Natural killer cell treated with Interleukin-12 subunit alpha and Interleukin-12 subunit beta and Interleukin-15 and Interleukin-18, amount 100 ng/mL, for 72 hours (primary cell): ENCODE measurements at regions not wholly inside any gene's neighbourhood (a gene's known extent, or its start where the extent isn't known, plus 50 kb on each side); places are given as distances from the start of the nearest gene placed in this dataset.

Source experiments
- ATAC-seq, 2 donors: fragments of 150-1000 bp; cut with Tn5 transposase in 1 of 2; sonication (Bioruptor Pico), chemical (Tn5 transposase) in 1 of 2; 2 replicates each; pipeline ENCODE4 v1.10.0; 2021
- DNase-seq: peaks from one replicate; pipeline ENCODE4 v3.0.0; 2022; ENCODE audit warnings: low spot score
- H3K27ac Mint-ChIP-seq, 2 donors: 1 replicate in 1 of 2; 2 replicates in 1 of 2; pipeline ENCODE4 v1.8.0; 2022; ENCODE audit warnings: mixed read lengths in 2 of 2, mild to moderate bottlenecking in 1 of 2, moderate library complexity in 1 of 2
- H3K27me3 Mint-ChIP-seq, 2 donors: 1 replicate in 1 of 2; 2 replicates in 1 of 2; pipeline ENCODE4 v1.8.0; 2022; ENCODE audit warnings: mixed read lengths in 2 of 2
- H3K36me3 Mint-ChIP-seq: one replicate; pipeline ENCODE4 v1.8.0; 2022; ENCODE audit warnings: mixed read lengths
- H3K4me1 Mint-ChIP-seq, 2 donors: 1 replicate in 1 of 2; 2 replicates in 1 of 2; pipeline ENCODE4 v1.8.0; 2022; ENCODE audit warnings: low read depth in 2 of 2, mixed read lengths in 2 of 2, mild to moderate bottlenecking in 1 of 2
- H3K4me3 Mint-ChIP-seq: one replicate; pipeline ENCODE4 v1.8.0; 2022; ENCODE audit warnings: mixed read lengths
- H3K9me3 Mint-ChIP-seq: 2 replicates; pipeline ENCODE4 v1.8.0; 2022; ENCODE audit warnings: mixed read lengths

DNA sequence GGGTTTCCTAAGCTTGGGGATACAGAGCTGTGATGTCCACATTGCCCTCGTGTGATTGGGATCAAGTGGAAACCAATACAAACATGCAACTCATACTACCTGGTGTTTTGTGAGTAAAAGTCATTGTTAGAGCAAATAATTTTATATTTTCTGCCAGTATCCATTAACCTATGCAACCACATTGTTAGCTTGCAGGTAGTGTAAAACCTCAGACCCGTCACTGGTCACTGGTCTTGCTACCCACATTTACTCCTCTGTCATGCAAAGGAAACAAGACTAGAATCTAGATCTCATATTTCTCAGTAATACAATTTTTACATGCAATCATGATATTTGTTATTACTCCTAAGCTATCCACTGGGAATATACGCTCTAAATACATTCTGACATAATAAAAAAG, 324.3 kb upstream of the NDST4 start:
- ATAC-seq (no peak), DNase-seq (no peak)
- H3K4me3 Mint-ChIP-seq: no peak overlapping the region
- peaks cover 4% of the 10 kb centered on the region for H3K9me3 Mint-ChIP-seq
- H3K27me3 Mint-ChIP-seq: no peaks in the 10 kb centered on the region
- H3K4me1 Mint-ChIP-seq: no peaks in the 10 kb centered on the region
- H3K27ac Mint-ChIP-seq: no peak overlapping the region
- H3K36me3 Mint-ChIP-seq: no peaks in the 10 kb centered on the region

DNA sequence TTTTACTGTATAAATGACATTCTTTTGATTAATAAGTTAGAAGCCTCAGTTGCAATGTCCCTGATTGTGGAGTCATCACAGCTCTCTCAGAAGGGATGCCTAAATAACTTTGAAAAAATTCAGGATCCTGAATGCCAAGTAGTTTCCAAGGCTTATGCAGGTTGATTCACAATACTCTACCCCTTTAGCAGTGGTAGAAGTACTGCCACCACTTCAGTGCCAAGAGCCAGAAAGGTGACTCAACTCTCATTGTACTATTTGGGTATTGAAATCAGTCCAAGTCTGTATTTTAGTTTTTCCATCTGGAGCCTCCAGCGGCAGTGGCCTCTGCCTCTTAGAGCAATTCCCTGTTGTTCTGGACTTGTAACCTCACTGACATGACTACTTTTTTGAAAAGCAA, 320.1 kb upstream of the NDST4 start:
- Mint-ChIP-seq H3K4me3 (no peak overlapping the region), H3K27me3 (no peaks in the 10 kb centered on the region), H3K27ac (no peak overlapping the region), H3K4me1 (no peaks in the 10 kb centered on the region), H3K9me3 (no peaks in the 10 kb centered on the region), H3K36me3 (no peaks in the 10 kb centered on the region)
- DNase-seq: no peak
- ATAC-seq: no peak

DNA sequence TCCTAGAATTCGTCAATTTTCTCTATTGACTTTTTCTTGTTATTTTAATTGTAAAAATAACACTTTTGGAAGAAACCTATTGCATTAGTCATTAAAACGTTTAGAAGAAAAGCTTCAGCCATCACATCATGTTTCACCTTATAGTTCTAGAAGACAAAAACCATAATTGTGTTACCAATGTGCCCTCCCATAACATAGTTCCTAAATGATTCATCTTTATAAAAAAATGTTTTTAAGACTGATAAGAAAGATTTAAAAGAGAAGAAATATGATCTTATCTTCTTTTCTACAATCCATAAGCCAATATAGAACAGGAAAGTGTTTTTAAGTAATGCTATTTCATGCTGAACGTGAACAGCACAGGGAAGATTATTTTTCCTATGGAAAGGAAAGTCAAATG, 316.6 kb upstream of the NDST4 start:
- ATAC-seq (no peak), DNase-seq (no peak)
- H3K4me3 Mint-ChIP-seq: no peak overlapping the region
- H3K9me3 Mint-ChIP-seq: no peaks in the 10 kb centered on the region
- no peak overlapping the region for H3K27ac Mint-ChIP-seq
- no peaks in the 10 kb centered on the region for H3K27me3 Mint-ChIP-seq
- no peaks in the 10 kb centered on the region for H3K36me3 Mint-ChIP-seq
- no peaks in the 10 kb centered on the region for H3K4me1 Mint-ChIP-seq

- no peak for DNase-seq
- ATAC-seq: no peak
- no peak overlapping the region for H3K4me3 Mint-ChIP-seq
- no peaks in the 10 kb centered on the region for H3K9me3 Mint-ChIP-seq
- no peaks in the 10 kb centered on the region for H3K4me1 Mint-ChIP-seq
- H3K27me3 Mint-ChIP-seq: no peaks in the 10 kb centered on the region
- H3K36me3 Mint-ChIP-seq: no peaks in the 10 kb centered on the region
- H3K27ac Mint-ChIP-seq: no peak overlapping the region
These were observed 315.0 kb upstream of the NDST4 start for GRCh38 chr4:115428455-115428854.

DNA sequence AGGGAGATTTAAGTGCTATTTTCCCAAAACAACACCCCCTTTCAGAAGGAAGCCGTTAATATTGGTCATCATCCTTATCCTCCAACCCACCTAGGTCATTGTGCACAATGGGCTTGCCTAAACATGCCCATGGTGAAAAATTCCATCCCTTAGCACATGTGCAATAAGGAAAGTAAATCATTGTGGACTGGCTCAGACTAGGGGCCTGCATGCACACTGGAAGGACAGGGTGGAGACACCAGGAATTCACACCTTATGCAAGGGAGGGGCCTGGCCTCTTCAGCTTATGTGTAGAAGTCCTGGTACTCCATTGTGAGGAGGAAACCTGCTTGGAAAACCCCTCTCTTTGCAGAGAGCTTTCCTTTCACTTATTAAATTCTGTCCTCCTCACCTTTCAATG, 311.4 kb upstream of the NDST4 start:
- no peak for ATAC-seq

DNA sequence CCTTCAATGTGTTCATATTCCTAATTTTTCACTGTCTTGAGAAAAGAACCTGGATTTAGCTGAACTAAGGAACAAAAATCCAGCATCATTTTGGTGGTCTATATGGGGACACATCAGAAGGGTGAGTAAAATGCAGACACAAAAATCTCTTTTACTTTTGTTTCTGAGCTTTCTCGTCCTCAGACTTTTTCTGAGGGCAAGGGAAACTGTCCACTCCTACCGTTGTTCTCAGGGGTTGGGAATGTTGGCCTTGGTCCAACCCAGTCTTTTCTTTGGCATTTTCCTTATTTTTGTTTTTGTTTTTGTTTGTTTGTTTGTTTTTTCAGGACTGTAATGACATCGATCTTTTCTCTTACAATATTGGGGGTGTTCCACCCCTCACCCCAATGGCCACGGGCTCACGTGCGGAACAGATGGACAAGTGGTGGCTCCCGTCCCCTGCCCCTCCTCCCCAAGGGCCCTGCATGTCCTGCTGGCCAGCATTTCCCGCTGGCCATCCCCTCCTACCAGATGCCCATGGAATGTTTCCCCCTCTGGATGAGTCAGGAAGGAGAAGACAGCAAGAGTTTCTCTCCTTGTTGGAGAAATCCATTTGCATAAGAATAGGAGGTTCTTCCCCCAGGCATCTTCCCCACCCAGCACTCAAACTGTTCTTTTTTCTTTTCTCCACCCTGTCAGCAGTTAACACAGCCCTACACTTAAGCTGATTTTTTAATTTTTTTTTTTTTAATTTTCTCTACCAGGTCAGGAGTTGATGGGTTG, 305.4 kb upstream of the NDST4 start:
- DNase-seq: no peak
- no peak overlapping the region for H3K4me3 Mint-ChIP-seq
- H3K4me1 Mint-ChIP-seq: no peaks in the 10 kb centered on the region
- H3K36me3 Mint-ChIP-seq: no peaks in the 10 kb centered on the region
- H3K27me3 Mint-ChIP-seq: no peaks in the 10 kb centered on the region
- no peak for ATAC-seq
- peaks cover 6% of the 10 kb centered on the region for H3K9me3 Mint-ChIP-seq
- H3K27ac Mint-ChIP-seq: no peak overlapping the region

More for the DNA sequence above, 311.4 kb upstream of the NDST4 start:
- Mint-ChIP-seq H3K4me3 (no peak overlapping the region), H3K9me3 (peaks cover 6% of the 10 kb centered on the region), H3K36me3 (no peaks in the 10 kb centered on the region), H3K4me1 (no peaks in the 10 kb centered on the region), H3K27me3 (no peaks in the 10 kb centered on the region), H3K27ac (no peak overlapping the region)
- no peak for DNase-seq

GRCh38 chr4:115396034-115396433, 282.6 kb upstream of the NDST4 start:
- DNase-seq: no peak
- H3K27me3 Mint-ChIP-seq: no peaks in the 10 kb centered on the region
- no peak overlapping the region for H3K4me3 Mint-ChIP-seq
- H3K36me3 Mint-ChIP-seq: no peaks in the 10 kb centered on the region
- H3K9me3 Mint-ChIP-seq: peaks cover 7% of the 10 kb centered on the region
- no peak overlapping the region for H3K27ac Mint-ChIP-seq
- H3K4me1 Mint-ChIP-seq: no peaks in the 10 kb centered on the region
- no peak for ATAC-seq

DNA sequence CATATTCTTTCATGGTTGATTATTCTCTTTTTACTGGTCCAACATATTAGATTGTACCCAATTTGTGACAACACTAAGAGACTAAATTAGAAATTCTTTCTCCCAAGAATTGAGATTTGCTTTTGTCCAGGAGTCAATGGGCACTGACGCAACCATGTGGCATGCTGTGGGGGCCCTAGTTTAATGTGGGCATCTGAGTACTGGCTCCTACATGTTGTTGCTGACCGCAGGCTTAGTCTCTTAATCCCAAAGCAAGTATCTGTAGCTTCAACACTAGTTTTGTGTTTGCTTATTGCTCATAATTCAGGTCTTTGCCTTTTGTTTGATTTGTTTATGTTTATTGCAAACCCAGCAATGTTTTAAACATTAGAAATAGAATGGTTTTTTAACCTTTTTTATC, 263.4 kb upstream of the NDST4 start:
- no peaks in the 10 kb centered on the region for H3K27me3 Mint-ChIP-seq
- no peak for ATAC-seq
- no peak overlapping the region for H3K4me3 Mint-ChIP-seq
- H3K36me3 Mint-ChIP-seq: no peaks in the 10 kb centered on the region
- no peaks in the 10 kb centered on the region for H3K4me1 Mint-ChIP-seq
- no peaks in the 10 kb centered on the region for H3K9me3 Mint-ChIP-seq
- no peak for DNase-seq
- H3K27ac Mint-ChIP-seq: no peak overlapping the region

DNA sequence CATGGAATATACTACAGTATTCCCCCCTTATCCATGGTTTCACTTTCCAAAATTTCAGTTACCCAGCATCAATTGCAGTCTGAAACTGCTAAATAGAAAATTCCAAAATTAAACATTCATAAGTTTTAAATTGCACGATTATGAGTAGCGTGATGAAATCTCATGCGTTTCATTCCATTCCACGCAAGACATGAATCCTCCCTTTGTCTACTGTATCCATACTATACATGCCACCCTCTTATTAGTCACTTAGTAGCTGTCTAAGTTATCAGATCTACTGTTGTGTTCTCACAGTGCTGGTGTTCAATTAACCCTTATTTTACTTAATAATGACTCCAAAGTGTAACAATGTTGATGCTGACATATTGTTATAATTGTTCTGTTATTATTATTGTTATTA, 261.2 kb upstream of the NDST4 start:
- no peak overlapping the region for H3K4me3 Mint-ChIP-seq
- no peak overlapping the region for H3K27ac Mint-ChIP-seq
- ATAC-seq (no peak), DNase-seq (no peak)
- H3K36me3 Mint-ChIP-seq: no peaks in the 10 kb centered on the region
- no peaks in the 10 kb centered on the region for H3K27me3 Mint-ChIP-seq
- H3K9me3 Mint-ChIP-seq: no peaks in the 10 kb centered on the region
- H3K4me1 Mint-ChIP-seq: no peaks in the 10 kb centered on the region

GRCh38 chr4:115370490-115370889, 257.1 kb upstream of the NDST4 start:
- ATAC-seq: no peak
- Mint-ChIP-seq H3K4me3 (no peak overlapping the region), H3K27ac (no peak overlapping the region), H3K9me3 (no peaks in the 10 kb centered on the region), H3K27me3 (no peaks in the 10 kb centered on the region), H3K4me1 (no peaks in the 10 kb centered on the region), H3K36me3 (no peaks in the 10 kb centered on the region)
- no peak for DNase-seq

DNA sequence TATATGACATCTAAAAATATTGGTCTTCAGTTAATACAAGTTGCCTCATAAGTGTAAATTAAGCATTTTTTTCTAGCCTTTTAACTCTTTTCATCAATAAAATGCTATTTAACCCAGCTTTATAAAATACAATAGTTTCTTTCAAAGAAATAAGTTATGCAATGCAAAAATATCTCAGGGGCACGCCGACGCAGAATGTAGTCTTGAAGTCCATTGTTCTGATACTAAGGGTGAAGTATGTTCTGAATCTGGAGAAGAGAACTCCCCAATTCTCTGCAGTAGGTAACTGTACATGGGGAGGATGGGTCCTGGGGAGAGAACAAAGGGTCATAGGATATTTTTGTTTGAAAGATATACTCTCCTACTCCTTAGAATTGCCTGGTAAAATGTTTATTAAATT, 256.6 kb upstream of the NDST4 start:
- DNase-seq (no peak), ATAC-seq (no peak)
- no peaks in the 10 kb centered on the region for H3K9me3 Mint-ChIP-seq
- no peaks in the 10 kb centered on the region for H3K27me3 Mint-ChIP-seq
- H3K4me3 Mint-ChIP-seq: no peak overlapping the region
- H3K27ac Mint-ChIP-seq: no peak overlapping the region
- H3K4me1 Mint-ChIP-seq: no peaks in the 10 kb centered on the region
- no peaks in the 10 kb centered on the region for H3K36me3 Mint-ChIP-seq

DNA sequence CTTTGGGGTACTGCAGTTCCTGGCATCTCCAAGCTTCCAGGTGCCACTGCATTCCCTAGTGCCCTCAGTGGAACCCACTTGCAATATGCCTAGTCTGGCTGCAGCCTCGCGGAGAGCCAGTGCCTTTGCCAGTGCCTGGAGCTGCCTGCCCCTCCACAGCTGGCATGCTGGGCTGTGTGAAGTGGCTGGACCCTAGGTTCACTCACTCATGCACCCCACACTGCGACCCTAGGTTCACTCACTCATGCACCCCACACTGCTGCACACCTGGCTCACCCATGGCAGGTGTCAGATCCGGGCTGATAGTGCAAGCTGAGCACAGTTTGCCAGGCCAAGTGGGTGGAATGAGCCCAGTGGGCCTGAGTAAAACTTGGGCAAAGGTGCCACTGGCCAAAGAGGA, 253.0 kb upstream of the NDST4 start:
- DNase-seq: no peak
- ATAC-seq: peak; percentile 36 to 38
- H3K27me3 Mint-ChIP-seq: no peaks in the 10 kb centered on the region
- no peak overlapping the region for H3K27ac Mint-ChIP-seq
- H3K36me3 Mint-ChIP-seq: no peaks in the 10 kb centered on the region
- no peaks in the 10 kb centered on the region for H3K4me1 Mint-ChIP-seq
- H3K9me3 Mint-ChIP-seq: no peaks in the 10 kb centered on the region
- no peak overlapping the region for H3K4me3 Mint-ChIP-seq

DNA sequence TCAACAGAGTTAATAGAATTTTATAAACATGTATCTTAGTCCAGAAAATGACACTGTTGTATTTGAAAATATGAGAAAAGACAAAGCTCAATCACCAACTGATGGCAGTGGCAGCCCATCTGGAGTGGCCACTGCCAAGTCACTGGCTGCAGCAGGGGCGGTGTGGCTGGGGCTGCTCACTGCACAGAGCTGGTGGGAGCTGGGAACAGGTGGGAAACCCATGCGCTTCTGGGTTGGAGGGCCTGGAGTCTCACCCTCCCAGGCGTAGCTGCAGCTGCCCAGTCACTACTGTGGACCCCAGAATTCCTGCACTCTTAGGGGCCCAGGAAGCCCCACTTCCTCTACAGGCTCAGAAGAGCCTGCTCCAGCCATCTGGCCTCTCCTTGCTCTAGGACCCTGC, 251.8 kb upstream of the NDST4 start:
- H3K27me3 Mint-ChIP-seq: no peaks in the 10 kb centered on the region
- ATAC-seq: peak in 1 of 2 donors; percentile 20
- no peaks in the 10 kb centered on the region for H3K4me1 Mint-ChIP-seq
- H3K4me3 Mint-ChIP-seq: no peak overlapping the region
- no peaks in the 10 kb centered on the region for H3K9me3 Mint-ChIP-seq
- H3K27ac Mint-ChIP-seq: no peak overlapping the region
- DNase-seq: no peak
- no peaks in the 10 kb centered on the region for H3K36me3 Mint-ChIP-seq

- H3K27me3 Mint-ChIP-seq: no peaks in the 10 kb centered on the region
- DNase-seq (no peak), ATAC-seq (no peak)
- H3K4me3 Mint-ChIP-seq: no peak overlapping the region
- H3K4me1 Mint-ChIP-seq: no peaks in the 10 kb centered on the region
- H3K36me3 Mint-ChIP-seq: no peaks in the 10 kb centered on the region
- H3K27ac Mint-ChIP-seq: no peak overlapping the region
- no peaks in the 10 kb centered on the region for H3K9me3 Mint-ChIP-seq
These were observed 248.4 kb upstream of the NDST4 start for GRCh38 chr4:115361781-115362180.

DNA sequence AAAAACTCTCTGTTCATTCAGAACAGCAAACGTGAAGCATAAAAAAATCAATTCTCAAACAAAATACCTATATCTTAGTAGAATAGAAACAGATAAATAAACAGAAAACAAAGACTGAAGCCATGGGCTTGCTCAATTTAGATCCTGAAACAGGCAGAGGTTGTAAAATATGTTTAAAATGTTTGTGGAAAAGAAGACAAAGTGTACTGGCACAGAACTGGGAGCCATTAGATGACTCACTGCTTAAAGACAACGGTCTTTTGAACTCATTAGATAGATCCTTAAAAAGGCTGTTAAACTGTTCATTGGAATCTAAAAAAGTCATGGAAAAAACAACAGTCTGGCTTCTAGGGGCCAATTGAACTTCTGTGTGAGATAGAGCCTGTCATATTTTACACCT, 247.0 kb upstream of the NDST4 start:
- Mint-ChIP-seq H3K27ac (no peak overlapping the region), H3K9me3 (no peaks in the 10 kb centered on the region), H3K27me3 (no peaks in the 10 kb centered on the region), H3K4me3 (no peak overlapping the region), H3K36me3 (no peaks in the 10 kb centered on the region), H3K4me1 (no peaks in the 10 kb centered on the region)
- ATAC-seq: no peak
- DNase-seq: no peak
